GM20000 (cell line): ENCODE measurements at regions not wholly inside any gene's neighbourhood (a gene's known extent, or its start where the extent isn't known, plus 50 kb on each side); places are given as distances from the start of the nearest gene placed in this dataset.

Source experiments
- DNase-seq: peaks from one replicate; pipeline ENCODE4 v3.0.0; 2012; ENCODE audit warnings: low spot score
- TF ChIP-seq, protein P1 (sequence below): IDR thresholded peaks from 2 replicates; pipeline ENCODE4 v1.5.1; 2012; ENCODE audit warnings: mild to moderate bottlenecking, control low read depth; ENCODE audit errors: extremely low read depth, missing control alignments

DNA sequence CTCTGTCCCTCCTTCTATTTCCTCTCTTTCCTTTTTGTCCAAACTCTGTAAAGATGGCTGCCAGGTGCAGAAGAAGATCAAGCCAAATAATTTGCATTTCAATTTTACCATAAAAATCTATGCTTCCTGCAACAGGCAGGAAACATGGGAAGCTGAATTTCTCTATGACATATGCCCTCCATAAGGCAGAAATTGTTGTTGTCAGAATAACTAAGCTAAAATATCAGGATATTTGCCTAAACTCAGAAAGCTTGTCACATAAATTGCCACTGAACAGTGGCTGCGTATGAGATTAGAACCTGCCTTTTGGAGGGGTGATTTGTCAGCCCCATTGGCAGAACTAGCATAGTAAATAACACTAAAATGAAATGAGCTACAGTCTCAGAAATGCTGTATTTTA lies 288.3 kb upstream of the LMCD1 start:
- TF ChIP-seq, protein P1, sequence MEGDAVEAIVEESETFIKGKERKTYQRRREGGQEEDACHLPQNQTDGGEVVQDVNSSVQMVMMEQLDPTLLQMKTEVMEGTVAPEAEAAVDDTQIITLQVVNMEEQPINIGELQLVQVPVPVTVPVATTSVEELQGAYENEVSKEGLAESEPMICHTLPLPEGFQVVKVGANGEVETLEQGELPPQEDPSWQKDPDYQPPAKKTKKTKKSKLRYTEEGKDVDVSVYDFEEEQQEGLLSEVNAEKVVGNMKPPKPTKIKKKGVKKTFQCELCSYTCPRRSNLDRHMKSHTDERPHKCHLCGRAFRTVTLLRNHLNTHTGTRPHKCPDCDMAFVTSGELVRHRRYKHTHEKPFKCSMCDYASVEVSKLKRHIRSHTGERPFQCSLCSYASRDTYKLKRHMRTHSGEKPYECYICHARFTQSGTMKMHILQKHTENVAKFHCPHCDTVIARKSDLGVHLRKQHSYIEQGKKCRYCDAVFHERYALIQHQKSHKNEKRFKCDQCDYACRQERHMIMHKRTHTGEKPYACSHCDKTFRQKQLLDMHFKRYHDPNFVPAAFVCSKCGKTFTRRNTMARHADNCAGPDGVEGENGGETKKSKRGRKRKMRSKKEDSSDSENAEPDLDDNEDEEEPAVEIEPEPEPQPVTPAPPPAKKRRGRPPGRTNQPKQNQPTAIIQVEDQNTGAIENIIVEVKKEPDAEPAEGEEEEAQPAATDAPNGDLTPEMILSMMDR = no peak
- no peak for DNase-seq

DNA sequence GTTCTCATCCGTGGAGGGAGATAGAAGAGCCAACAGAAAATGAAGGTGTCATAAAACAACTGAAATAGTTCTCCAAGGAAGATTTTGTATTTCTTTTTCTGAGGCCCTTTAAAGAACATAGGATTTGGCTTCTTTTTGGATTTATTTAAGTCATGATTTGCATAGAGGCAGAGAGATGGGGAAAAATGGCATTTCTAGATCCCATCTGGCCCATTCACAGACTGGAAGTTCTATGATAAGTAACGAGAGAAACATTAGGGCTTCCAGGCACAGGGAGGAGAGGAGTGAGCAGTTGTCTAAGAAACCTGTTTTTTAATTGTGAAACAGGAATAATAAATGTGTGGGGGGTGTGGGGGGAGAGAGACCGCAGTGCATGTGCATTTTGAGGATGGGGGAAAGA lies 285.8 kb upstream of the LMCD1 start:
- TF ChIP-seq, protein P1 = no peak

DNA sequence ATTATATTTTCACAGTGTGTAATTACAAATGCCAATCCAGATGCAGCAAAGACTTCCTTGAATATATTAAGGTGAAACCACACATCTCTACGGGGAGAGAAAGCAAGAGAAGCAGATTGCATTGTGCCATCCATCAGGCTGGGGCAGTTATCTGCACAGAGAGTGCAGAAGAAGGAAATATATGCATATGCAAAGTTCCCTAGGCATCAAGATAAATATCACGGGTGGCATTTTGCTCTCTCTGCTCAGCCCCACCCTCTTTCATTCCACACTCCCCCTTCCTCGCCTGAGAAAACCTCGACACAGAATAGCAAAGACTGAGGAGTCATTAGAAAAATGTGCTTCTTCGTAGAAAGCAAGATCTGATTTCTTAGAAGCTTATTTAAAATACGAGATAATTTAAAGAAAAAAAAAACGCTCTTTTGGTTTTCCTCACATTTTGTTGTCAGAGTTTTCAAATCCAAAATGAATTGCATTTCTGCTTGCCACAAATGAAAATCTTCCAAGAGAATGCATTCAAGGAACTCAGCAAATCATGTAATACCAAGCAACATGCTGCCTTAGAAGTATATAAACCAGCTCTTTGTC lies 283.2 kb upstream of the LMCD1 start:
- TF ChIP-seq, protein P1 = no peak
- no peak for DNase-seq

More for the DNA sequence above, 285.8 kb upstream of the LMCD1 start:
- no peak for DNase-seq

DNA sequence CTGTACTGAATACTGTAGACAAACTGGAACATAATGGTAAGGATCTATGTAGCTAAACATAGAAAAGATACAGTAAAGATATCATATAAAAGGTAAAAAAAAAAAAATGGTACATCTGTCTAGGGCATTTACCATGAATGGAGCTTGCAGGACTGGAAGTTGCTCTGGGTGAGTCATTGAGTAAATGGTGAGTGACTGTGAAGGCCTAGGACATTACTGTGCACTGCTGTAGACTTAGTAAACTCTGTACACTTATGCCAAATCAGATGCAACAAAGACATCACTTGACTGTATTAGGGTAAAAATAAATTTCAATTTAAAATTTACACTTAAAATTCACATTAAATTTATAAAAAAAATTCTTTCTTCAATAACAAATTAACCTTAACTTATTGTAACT lies 281.3 kb upstream of the LMCD1 start:
- TF ChIP-seq, protein P1 = no peak
- no peak for DNase-seq

DNA sequence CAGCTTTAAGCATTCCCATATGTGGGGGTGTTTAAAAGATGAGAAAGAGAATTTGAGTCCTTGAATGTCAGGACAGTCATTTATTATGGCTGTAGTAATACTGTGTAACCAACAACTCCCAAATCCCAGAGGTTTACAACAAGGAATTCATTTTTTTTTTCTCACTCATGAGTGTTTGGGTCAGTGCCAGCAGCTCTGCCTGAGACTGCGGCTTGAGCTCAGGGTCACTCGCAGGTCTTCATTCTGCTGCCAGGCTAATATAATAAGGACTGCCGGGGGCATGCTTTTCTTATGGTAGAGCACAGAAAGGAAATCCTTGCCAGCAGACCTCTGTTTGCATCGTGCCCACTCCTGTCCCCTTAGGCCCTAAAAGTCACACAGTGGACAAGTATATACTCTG lies 277.9 kb upstream of the LMCD1 start:
- TF ChIP-seq, protein P1 = no peak
- DNase-seq = no peak

DNA sequence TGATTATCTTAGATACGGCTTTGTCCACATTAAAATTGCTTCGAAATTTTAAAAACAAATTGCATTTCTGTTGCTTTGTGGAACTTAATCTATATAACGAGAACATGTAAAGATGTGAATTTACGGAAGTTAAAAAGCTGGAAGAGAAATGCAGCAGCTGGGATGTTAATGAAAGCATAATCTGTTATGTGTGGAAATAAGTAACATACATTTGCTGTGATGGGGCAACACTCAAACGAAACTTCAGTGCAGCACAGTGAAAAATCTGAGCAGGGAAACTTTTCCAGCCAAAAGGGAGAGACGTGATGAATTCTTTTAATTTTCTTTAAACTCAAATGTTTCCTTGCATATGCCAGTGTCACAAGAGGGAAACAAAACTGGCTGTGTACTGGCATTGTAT lies 276.7 kb upstream of the LMCD1 start:
- TF ChIP-seq, protein P1 = no peak
- no peak for DNase-seq

DNA sequence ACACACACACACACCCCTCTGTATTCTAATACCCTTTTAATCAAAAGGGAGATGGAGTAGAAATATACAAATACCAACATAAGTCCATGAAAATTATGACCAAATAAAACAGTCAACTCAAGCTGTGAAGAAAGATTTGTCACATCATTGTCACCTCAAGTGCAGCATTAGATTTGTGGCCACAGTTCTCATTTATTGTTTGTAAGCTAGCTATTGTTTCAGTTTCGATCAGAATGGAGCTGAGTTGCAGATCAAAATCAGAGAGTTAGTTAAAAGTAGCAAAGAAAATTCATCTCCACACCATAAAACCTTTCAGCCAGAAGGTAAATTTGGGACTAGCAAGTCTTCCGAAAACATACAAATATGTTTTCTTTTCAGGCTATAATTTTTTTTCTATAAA lies 267.7 kb upstream of the LMCD1 start:
- TF ChIP-seq, protein P1 = no peak
- DNase-seq = no peak
